ENCODE measurements at regions not wholly inside any gene's neighbourhood (a gene's known extent, or its start where the extent isn't known, plus 50 kb on each side); places are given as distances from the start of the nearest gene placed in this dataset.

GRCh38 chr3:18670759-18671158 lies 245.6 kb upstream of the SATB1 start:
- DNase-seq (no peak), ATAC-seq (no peak)
- no peaks in the 10 kb centered on the region for H3K9me3 Mint-ChIP-seq (ENCODE audit: low read depth)
- peaks cover 68% of the 10 kb centered on the region for H3K4me1 Mint-ChIP-seq
- H3K4me3 Mint-ChIP-seq, result peak overlapping the region; percentile 2
- H3K27me3 Mint-ChIP-seq, result no peaks in the 10 kb centered on the region
- H3K36me3 Mint-ChIP-seq, result peaks cover 14% of the 10 kb centered on the region
- CTCF ChIA-PET, result interaction anchor here (1.2 to 2.8 kb wide), 5 partner anchors 8 to 111 kb away, joined by 3 to 9 read pairs (median 5); no protein-coding TSS in a partner anchor
- H3K27ac Mint-ChIP-seq, result peak overlapping the region; percentile 70

- Mint-ChIP-seq H3K27me3 (no peaks in the 10 kb centered on the region), H3K9me3 (ENCODE audit: low read depth) (no peaks in the 10 kb centered on the region), H3K4me1 (peaks cover 57% of the 10 kb centered on the region), H3K27ac (peak overlapping the region; percentile 70), H3K4me3 (no peak overlapping the region), H3K36me3 (peaks cover 7% of the 10 kb centered on the region)
- peak; percentile 56 for ATAC-seq
- DNase-seq, result peak; percentile 62
- CTCF ChIA-PET, result interaction anchor here (1.1 to 2.8 kb wide), 7 partner anchors 8 to 225 kb away, joined by 3 to 9 read pairs (median 4); no protein-coding TSS in a partner anchor
These were observed 244.2 kb upstream of the SATB1 start for GRCh38 chr3:18669374-18669773.

GRCh38 chr3:18667552-18667951 lies 242.4 kb upstream of the SATB1 start:
- CTCF ChIA-PET, result interaction anchor here (1.2 to 1.5 kb wide), 2 partner anchors 10 to 11 kb away, joined by 3 to 5 read pairs; no protein-coding TSS in a partner anchor
- H3K36me3 Mint-ChIP-seq, result peaks cover 20% of the 10 kb centered on the region
- no peak overlapping the region for H3K4me3 Mint-ChIP-seq
- no peaks in the 10 kb centered on the region for H3K9me3 Mint-ChIP-seq (ENCODE audit: low read depth)
- no peaks in the 10 kb centered on the region for H3K27me3 Mint-ChIP-seq
- ATAC-seq (no peak), DNase-seq (no peak)
- H3K4me1 Mint-ChIP-seq, result peaks cover 47% of the 10 kb centered on the region
- no peak overlapping the region for H3K27ac Mint-ChIP-seq

- Mint-ChIP-seq H3K4me1 (peaks cover 44% of the 10 kb centered on the region), H3K27ac (no peak overlapping the region), H3K27me3 (no peaks in the 10 kb centered on the region), H3K4me3 (no peak overlapping the region), H3K36me3 (peaks cover 25% of the 10 kb centered on the region), H3K9me3 (ENCODE audit: low read depth) (no peaks in the 10 kb centered on the region)
- CTCF ChIA-PET, result interaction anchor here (1.2 to 1.5 kb wide), 2 partner anchors 9 to 12 kb away, joined by 3 to 5 read pairs; no protein-coding TSS in a partner anchor
- DNase-seq, result no peak
- ATAC-seq, result no peak
These were observed 241.5 kb upstream of the SATB1 start for GRCh38 chr3:18666655-18667054.

GRCh38 chr3:18660059-18660458 lies 234.9 kb upstream of the SATB1 start:
- ATAC-seq (no peak), DNase-seq (no peak)
- Mint-ChIP-seq H3K4me1 (peaks cover 68% of the 10 kb centered on the region), H3K9me3 (ENCODE audit: low read depth) (peaks cover 4% of the 10 kb centered on the region), H3K27me3 (no peaks in the 10 kb centered on the region), H3K36me3 (peaks cover 33% of the 10 kb centered on the region), H3K4me3 (no peak overlapping the region), H3K27ac (no peak overlapping the region)
- CTCF ChIA-PET, result interaction anchor here (1.1 to 1.7 kb wide), 2 partner anchors 16 to 19 kb away, joined by 3 to 7 read pairs; no protein-coding TSS in a partner anchor

- peak; percentile 76 for ATAC-seq
- peak; percentile 66 for DNase-seq
- Mint-ChIP-seq H3K36me3 (peaks cover 30% of the 10 kb centered on the region), H3K4me3 (peak overlapping the region; percentile 49), H3K4me1 (peaks cover 72% of the 10 kb centered on the region), H3K27me3 (no peaks in the 10 kb centered on the region), H3K27ac (peak overlapping the region; percentile 83), H3K9me3 (ENCODE audit: low read depth) (peaks cover 6% of the 10 kb centered on the region)
- CTCF ChIA-PET, result interaction anchor here (0.8 to 3.4 kb wide), 8 partner anchors 9 to 100 kb away, joined by 3 to 12 read pairs (median 3); no protein-coding TSS in a partner anchor
These were observed 233.0 kb upstream of the SATB1 start for GRCh38 chr3:18657858-18658820.

GRCh38 chr3:18656866-18657265 lies 231.7 kb upstream of the SATB1 start:
- no peak overlapping the region for H3K4me3 Mint-ChIP-seq

GRCh38 chr3:18656410-18656809 lies 231.3 kb upstream of the SATB1 start:
- Mint-ChIP-seq H3K27ac (peak overlapping the region; percentile 83), H3K36me3 (peaks cover 30% of the 10 kb centered on the region), H3K4me3 (no peak overlapping the region), H3K4me1 (peaks cover 80% of the 10 kb centered on the region), H3K27me3 (no peaks in the 10 kb centered on the region), H3K9me3 (ENCODE audit: low read depth) (peaks cover 6% of the 10 kb centered on the region)
- ATAC-seq (peak; percentile 21), DNase-seq (no peak)
- CTCF ChIA-PET, result interaction anchor here (0.8 to 3.4 kb wide), 6 partner anchors 10 to 101 kb away, joined by 3 to 12 read pairs (median 6); no protein-coding TSS in a partner anchor

More at GRCh38 chr3:18656866-18657265, 231.7 kb upstream of the SATB1 start:
- ATAC-seq, result no peak
- Mint-ChIP-seq H3K27ac (peak overlapping the region; percentile 83), H3K36me3 (peaks cover 30% of the 10 kb centered on the region), H3K4me1 (peaks cover 80% of the 10 kb centered on the region), H3K9me3 (ENCODE audit: low read depth) (peaks cover 6% of the 10 kb centered on the region), H3K27me3 (no peaks in the 10 kb centered on the region)
- DNase-seq, result no peak
- CTCF ChIA-PET, result interaction anchor here (1.0 to 3.4 kb wide), 5 partner anchors 9 to 28 kb away, joined by 3 to 12 read pairs (median 6); no protein-coding TSS in a partner anchor

GRCh38 chr3:18655827-18656226 lies 230.7 kb upstream of the SATB1 start:
- H3K27me3 Mint-ChIP-seq, result no peaks in the 10 kb centered on the region
- H3K36me3 Mint-ChIP-seq, result peaks cover 27% of the 10 kb centered on the region
- DNase-seq, result no peak
- H3K9me3 Mint-ChIP-seq (ENCODE audit: low read depth), result peaks cover 3% of the 10 kb centered on the region
- no peak overlapping the region for H3K4me3 Mint-ChIP-seq
- H3K4me1 Mint-ChIP-seq, result peaks cover 79% of the 10 kb centered on the region
- CTCF ChIA-PET, result interaction anchor here (0.8 to 3.4 kb wide), 5 partner anchors 10 to 102 kb away, joined by 3 to 12 read pairs (median 5); no protein-coding TSS in a partner anchor
- no peak for ATAC-seq
- H3K27ac Mint-ChIP-seq, result no peak overlapping the region

- Mint-ChIP-seq H3K4me3 (no peak overlapping the region), H3K27me3 (no peaks in the 10 kb centered on the region), H3K36me3 (peaks cover 28% of the 10 kb centered on the region), H3K9me3 (ENCODE audit: low read depth) (peaks cover 3% of the 10 kb centered on the region), H3K4me1 (peaks cover 84% of the 10 kb centered on the region), H3K27ac (peak overlapping the region; percentile 7)
- ATAC-seq (no peak), DNase-seq (no peak)
- CTCF ChIA-PET, result interaction anchor here (1.0 kb wide), 1 partner anchor 17 kb away, joined by 3 read pairs; no protein-coding TSS in a partner anchor
These were observed 227.6 kb upstream of the SATB1 start for GRCh38 chr3:18652781-18653180.

- CTCF ChIA-PET, result interaction anchor here (1.3 to 1.9 kb wide), 2 partner anchors 10 to 92 kb away, joined by 3 to 5 read pairs; no protein-coding TSS in a partner anchor
- no peak for ATAC-seq
These were observed 225.6 kb upstream of the SATB1 start for GRCh38 chr3:18650731-18651130.

GRCh38 chr3:18649666-18650363 lies 224.7 kb upstream of the SATB1 start:
- peak; percentile 86 for DNase-seq
- peak overlapping the region; percentile 92 for H3K27ac Mint-ChIP-seq
- H3K4me1 Mint-ChIP-seq, result peaks cover 83% of the 10 kb centered on the region
- H3K27me3 Mint-ChIP-seq, result no peaks in the 10 kb centered on the region
- peak overlapping the region; percentile 18 for H3K4me3 Mint-ChIP-seq
- H3K9me3 Mint-ChIP-seq (ENCODE audit: low read depth), result peaks cover under 1% of the 10 kb centered on the region
- ATAC-seq, result peak; percentile 88
- CTCF ChIA-PET, result interaction anchor here (0.9 to 1.9 kb wide), 6 partner anchors 9 to 91 kb away, joined by 3 to 5 read pairs (median 3); no protein-coding TSS in a partner anchor
- H3K36me3 Mint-ChIP-seq, result peaks cover 42% of the 10 kb centered on the region

More at GRCh38 chr3:18650731-18651130, 225.6 kb upstream of the SATB1 start:
- H3K4me1 Mint-ChIP-seq, result peaks cover 82% of the 10 kb centered on the region
- no peak overlapping the region for H3K4me3 Mint-ChIP-seq
- peak overlapping the region; percentile 92 for H3K27ac Mint-ChIP-seq
- no peak for DNase-seq
- H3K27me3 Mint-ChIP-seq, result no peaks in the 10 kb centered on the region
- H3K9me3 Mint-ChIP-seq (ENCODE audit: low read depth), result peaks cover 3% of the 10 kb centered on the region
- peaks cover 36% of the 10 kb centered on the region for H3K36me3 Mint-ChIP-seq
